ENCODE measurements at regions not wholly inside any gene's neighbourhood (a gene's known extent, or its start where the extent isn't known, plus 50 kb on each side); places are given as distances from the start of the nearest gene placed in this dataset.

GRCh38 chr11:27963370-27963769 lies 144.6 kb downstream of the KIF18A start (continued):
- TF ChIP-seq RBBP5 (IDR thresholded peaks at IDR 0.05; ENCODE audit: borderline replicate concordance, low read depth, low read length) (no peak), JUN (IDR thresholded peaks at IDR 0.05; ENCODE audit: low read depth, low read length) (no peak), RNF2 (IDR thresholded peaks at IDR 0.05; ENCODE audit: borderline replicate concordance, low read depth, low read length, missing control alignments, poor library complexity, severe bottlenecking) (no peak)
